GM23338 (cell line): ENCODE measurements at regions not wholly inside any gene's neighbourhood (a gene's known extent, or its start where the extent isn't known, plus 50 kb on each side); places are given as distances from the start of the nearest gene placed in this dataset.

Experiments used
- ATAC-seq: fragments of 200-7000 bp; cut with Tn5 transposase; 3 replicates; pipeline ENCODE4 v1.9.1; 2020
- DNase-seq: peaks from one replicate; pipeline ENCODE4 v3.0.0-alpha.2; 2015; ENCODE audit warnings: low spot score
- H2AFZ ChIP-seq: fragments of 200-600 bp; sonication (generic); 2 replicates; pipeline ENCODE4 v1.8.0; 2016; ENCODE audit warnings: antibody characterized with exemption, mild to moderate bottlenecking, moderate library complexity
- H3F3A ChIP-seq: fragments of 200-600 bp; sonication (generic); replicated peaks from 2 replicates; pipeline ENCODE4 v1.8.0; 2017; ENCODE audit warnings: antibody characterized with exemption, mixed run types, low read depth
- H3K27ac ChIP-seq: fragments of 200-600 bp; sonication (generic); 2 replicates; pipeline ENCODE4 v1.6.1; 2016; ENCODE audit warnings: low read depth
- H3K27me3 ChIP-seq: fragments of 200-600 bp; sonication (generic); 2 replicates; pipeline ENCODE4 v1.8.0; 2016; ENCODE audit warnings: mild to moderate bottlenecking, mixed run types, moderate library complexity; ENCODE audit not compliant: insufficient read depth
- H3K36me3 ChIP-seq: fragments of 200-600 bp; sonication (generic); 2 replicates; pipeline ENCODE4 v1.8.0; 2016; ENCODE audit warnings: mild to moderate bottlenecking; ENCODE audit not compliant: insufficient read depth
- H3K4me1 ChIP-seq: fragments of 200-600 bp; sonication (generic); 2 replicates; pipeline ENCODE4 v1.8.0; 2016; ENCODE audit warnings: mild to moderate bottlenecking, moderate library complexity; ENCODE audit not compliant: insufficient read depth
- H3K4me2 ChIP-seq: fragments of 200-600 bp; sonication (generic); 2 replicates; pipeline ENCODE4 v1.7.1; 2017; ENCODE audit warnings: mixed run types
- H3K4me3 ChIP-seq: fragments of 200-600 bp; sonication (generic); 2 replicates; pipeline ENCODE4 v1.6.1; 2016; ENCODE audit warnings: mixed run types
- H3K79me2 ChIP-seq: fragments of 200-600 bp; sonication (generic); replicated peaks from 2 replicates; pipeline ENCODE4 v1.8.0; 2017; ENCODE audit warnings: mild to moderate bottlenecking; ENCODE audit not compliant: insufficient read depth
- H3K9me2 ChIP-seq: fragments of 200-600 bp; sonication (generic); 2 replicates; pipeline ENCODE4 v1.8.0; 2017; ENCODE audit not compliant: insufficient read depth
- H4K20me1 ChIP-seq: fragments of 200-600 bp; sonication (generic); replicated peaks from 2 replicates; pipeline ENCODE4 v1.8.0; 2017; ENCODE audit warnings: mild to moderate bottlenecking; ENCODE audit not compliant: insufficient read depth
- H3K27ac Mint-ChIP-seq: 2 replicates; pipeline ENCODE4 v1.8.0; 2020; ENCODE audit warnings: inconsistent platforms, mild to moderate bottlenecking, moderate library complexity, mixed read lengths
- H3K27me3 Mint-ChIP-seq: 3 replicates; pipeline ENCODE4 v1.8.0; 2022; ENCODE audit warnings: low read depth, mild to moderate bottlenecking, moderate library complexity, mixed read lengths, inconsistent platforms; ENCODE audit not compliant: insufficient read depth, poor library complexity
- H3K36me3 Mint-ChIP-seq: 3 replicates; pipeline ENCODE4 v1.8.0; 2021; ENCODE audit warnings: low read depth, mild to moderate bottlenecking, inconsistent platforms, moderate library complexity, mixed read lengths
- H3K4me1 Mint-ChIP-seq: 3 replicates; pipeline ENCODE4 v1.8.0; 2020; ENCODE audit warnings: mild to moderate bottlenecking, inconsistent platforms, mixed read lengths
- H3K4me3 Mint-ChIP-seq: 3 replicates; pipeline ENCODE4 v1.8.0; 2021; ENCODE audit warnings: moderate library complexity, mild to moderate bottlenecking, inconsistent platforms, mixed read lengths
- H3K9me3 Mint-ChIP-seq: 3 replicates; pipeline ENCODE4 v1.8.0; 2020; ENCODE audit warnings: moderate library complexity, mild to moderate bottlenecking, inconsistent platforms, mixed read lengths
- CREB1 ChIP-seq: fragments of 250-450 bp; sonication (Bioruptor Pico); IDR thresholded peaks from 2 replicates; pipeline ENCODE4 v1.5.0; 2020; ENCODE audit warnings: low read depth, mild to moderate bottlenecking, moderate library complexity
- ZNF114 ChIP-seq: fragments of 250-450 bp; sonication (Bioruptor Pico); IDR thresholded peaks from 2 replicates; pipeline ENCODE4 v1.5.0; 2020; ENCODE audit warnings: mild to moderate bottlenecking, moderate library complexity
- TF ChIP-seq, protein P1 (sequence below): fragments of 250-450 bp; sonication (Bioruptor Pico); IDR thresholded peaks from 2 replicates; pipeline ENCODE4 v1.5.0; 2020; ENCODE audit warnings: mild to moderate bottlenecking, moderate library complexity

DNA sequence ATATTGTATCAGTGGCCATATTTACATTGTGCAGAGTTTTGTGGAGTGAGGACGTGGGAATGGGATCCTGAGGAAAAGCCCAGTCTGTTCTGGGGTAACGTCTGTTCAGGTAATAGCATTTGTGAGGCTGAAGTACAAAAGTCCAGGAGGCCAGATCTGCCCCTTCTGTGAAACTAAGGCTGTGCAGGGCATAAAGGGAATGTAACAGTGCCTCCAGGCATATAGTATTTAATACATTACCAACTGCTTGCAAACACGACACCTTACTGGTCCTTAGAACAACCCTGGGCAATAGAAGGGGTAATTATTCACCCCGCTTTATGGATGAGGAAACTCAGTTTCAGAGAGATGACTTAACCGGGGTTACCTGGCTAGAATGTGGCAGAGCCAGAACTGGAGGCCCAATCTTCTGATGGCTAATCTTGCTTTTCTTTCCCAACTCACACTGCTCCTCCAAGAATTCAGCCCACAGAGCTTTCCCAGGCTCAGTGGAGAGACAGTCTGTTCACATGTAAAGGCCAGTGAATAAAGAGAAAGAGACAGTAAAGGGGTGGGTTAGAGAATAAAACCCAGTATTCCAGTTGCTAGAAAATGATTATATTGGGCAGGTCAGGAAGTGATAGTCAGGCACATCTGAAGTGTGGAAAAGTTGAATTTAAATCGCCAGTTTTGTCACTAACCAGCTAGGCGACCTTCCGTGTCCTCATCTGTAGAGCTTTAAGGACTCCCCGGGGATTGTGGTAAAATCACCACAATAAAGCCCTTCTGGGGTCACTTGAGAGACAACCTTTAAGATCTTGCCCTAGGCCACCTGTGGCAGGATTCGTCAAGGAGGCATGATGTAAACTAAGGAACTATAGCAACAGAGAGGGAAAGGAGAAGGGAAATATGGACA lies 280.7 kb upstream of the CITED2 start:
- Mint-ChIP-seq H3K27me3 (no peaks in the 10 kb centered on the region), H3K27ac (no peak overlapping the region), H3K4me1 (peaks cover 17% of the 10 kb centered on the region), H3K4me3 (no peak overlapping the region), H3K9me3 (no peaks in the 10 kb centered on the region), H3K36me3 (no peaks in the 10 kb centered on the region)
- H4K20me1 ChIP-seq = no peaks in the 10 kb centered on the region
- no peak overlapping the region for H3K4me2 ChIP-seq
- H3K4me3 ChIP-seq = no peak overlapping the region
- no peak overlapping the region for H3K27ac ChIP-seq
- ATAC-seq (peak; percentile 86), DNase-seq (peak; percentile 39)
- no peaks in the 10 kb centered on the region for H3K27me3 ChIP-seq
- no peaks in the 10 kb centered on the region for H3K36me3 ChIP-seq
- H3K4me1 ChIP-seq = peaks cover 4% of the 10 kb centered on the region
- TF ChIP-seq ZNF114 (CRISPR knock-in tag) = no peak
- TF ChIP-seq, protein P1, sequence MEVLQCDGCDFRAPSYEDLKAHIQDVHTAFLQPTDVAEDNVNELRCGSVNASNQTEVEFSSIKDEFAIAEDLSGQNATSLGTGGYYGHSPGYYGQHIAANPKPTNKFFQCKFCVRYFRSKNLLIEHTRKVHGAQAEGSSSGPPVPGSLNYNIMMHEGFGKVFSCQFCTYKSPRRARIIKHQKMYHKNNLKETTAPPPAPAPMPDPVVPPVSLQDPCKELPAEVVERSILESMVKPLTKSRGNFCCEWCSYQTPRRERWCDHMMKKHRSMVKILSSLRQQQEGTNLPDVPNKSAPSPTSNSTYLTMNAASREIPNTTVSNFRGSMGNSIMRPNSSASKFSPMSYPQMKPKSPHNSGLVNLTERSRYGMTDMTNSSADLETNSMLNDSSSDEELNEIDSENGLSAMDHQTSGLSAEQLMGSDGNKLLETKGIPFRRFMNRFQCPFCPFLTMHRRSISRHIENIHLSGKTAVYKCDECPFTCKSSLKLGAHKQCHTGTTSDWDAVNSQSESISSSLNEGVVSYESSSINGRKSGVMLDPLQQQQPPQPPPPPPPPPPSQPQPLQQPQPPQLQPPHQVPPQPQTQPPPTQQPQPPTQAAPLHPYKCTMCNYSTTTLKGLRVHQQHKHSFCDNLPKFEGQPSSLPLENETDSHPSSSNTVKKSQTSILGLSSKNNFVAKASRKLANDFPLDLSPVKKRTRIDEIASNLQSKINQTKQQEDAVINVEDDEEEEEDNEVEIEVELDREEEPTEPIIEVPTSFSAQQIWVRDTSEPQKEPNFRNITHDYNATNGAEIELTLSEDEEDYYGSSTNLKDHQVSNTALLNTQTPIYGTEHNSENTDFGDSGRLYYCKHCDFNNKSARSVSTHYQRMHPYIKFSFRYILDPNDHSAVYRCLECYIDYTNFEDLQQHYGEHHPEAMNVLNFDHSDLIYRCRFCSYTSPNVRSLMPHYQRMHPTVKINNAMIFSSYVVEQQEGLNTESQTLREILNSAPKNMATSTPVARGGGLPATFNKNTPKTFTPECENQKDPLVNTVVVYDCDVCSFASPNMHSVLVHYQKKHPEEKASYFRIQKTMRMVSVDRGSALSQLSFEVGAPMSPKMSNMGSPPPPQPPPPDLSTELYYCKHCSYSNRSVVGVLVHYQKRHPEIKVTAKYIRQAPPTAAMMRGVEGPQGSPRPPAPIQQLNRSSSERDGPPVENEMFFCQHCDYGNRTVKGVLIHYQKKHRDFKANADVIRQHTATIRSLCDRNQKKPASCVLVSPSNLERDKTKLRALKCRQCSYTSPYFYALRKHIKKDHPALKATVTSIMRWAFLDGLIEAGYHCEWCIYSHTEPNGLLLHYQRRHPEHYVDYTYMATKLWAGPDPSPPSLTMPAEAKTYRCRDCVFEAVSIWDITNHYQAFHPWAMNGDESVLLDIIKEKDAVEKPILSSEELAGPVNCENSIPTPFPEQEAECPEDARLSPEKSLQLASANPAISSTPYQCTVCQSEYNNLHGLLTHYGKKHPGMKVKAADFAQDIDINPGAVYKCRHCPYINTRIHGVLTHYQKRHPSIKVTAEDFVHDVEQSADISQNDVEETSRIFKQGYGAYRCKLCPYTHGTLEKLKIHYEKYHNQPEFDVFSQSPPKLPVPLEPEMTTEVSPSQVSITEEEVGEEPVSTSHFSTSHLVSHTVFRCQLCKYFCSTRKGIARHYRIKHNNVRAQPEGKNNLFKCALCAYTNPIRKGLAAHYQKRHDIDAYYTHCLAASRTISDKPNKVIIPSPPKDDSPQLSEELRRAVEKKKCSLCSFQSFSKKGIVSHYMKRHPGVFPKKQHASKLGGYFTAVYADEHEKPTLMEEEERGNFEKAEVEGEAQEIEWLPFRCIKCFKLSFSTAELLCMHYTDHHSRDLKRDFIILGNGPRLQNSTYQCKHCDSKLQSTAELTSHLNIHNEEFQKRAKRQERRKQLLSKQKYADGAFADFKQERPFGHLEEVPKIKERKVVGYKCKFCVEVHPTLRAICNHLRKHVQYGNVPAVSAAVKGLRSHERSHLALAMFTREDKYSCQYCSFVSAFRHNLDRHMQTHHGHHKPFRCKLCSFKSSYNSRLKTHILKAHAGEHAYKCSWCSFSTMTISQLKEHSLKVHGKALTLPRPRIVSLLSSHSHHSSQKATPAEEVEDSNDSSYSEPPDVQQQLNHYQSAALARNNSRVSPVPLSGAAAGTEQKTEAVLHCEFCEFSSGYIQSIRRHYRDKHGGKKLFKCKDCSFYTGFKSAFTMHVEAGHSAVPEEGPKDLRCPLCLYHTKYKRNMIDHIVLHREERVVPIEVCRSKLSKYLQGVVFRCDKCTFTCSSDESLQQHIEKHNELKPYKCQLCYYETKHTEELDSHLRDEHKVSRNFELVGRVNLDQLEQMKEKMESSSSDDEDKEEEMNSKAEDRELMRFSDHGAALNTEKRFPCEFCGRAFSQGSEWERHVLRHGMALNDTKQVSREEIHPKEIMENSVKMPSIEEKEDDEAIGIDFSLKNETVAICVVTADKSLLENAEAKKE = peak; percentile 64
- peaks cover 4% of the 10 kb centered on the region for H3K9me2 ChIP-seq
- H3K79me2 ChIP-seq = no peaks in the 10 kb centered on the region
- H3F3A ChIP-seq = no peaks in the 10 kb centered on the region
- H2AFZ ChIP-seq = no peak overlapping the region

DNA sequence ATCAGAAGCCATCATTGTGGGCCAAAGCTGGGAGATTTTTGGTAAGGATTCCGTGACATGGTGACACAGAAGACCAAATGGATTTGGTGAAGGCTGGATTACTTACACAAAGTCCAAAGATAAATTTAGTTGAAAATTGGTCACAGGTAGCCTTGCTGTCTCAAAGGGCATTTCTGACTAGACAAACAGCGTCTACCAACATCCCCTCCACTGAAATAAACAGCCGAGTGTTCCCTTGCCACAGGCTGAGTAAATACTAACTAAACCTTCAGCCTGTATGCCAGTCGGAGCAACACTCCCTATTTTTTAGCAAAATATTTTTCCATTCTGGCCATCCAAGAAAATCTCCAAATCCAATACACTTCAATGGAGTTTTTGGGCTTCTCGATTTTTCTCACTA lies 279.9 kb upstream of the CITED2 start:
- H2AFZ ChIP-seq = no peak overlapping the region
- H3K79me2 ChIP-seq = no peaks in the 10 kb centered on the region
- Mint-ChIP-seq H3K4me1 (peaks cover 17% of the 10 kb centered on the region), H3K27ac (no peak overlapping the region), H3K27me3 (no peaks in the 10 kb centered on the region), H3K36me3 (no peaks in the 10 kb centered on the region), H3K4me3 (no peak overlapping the region), H3K9me3 (no peaks in the 10 kb centered on the region)
- peaks cover 4% of the 10 kb centered on the region for H3K4me1 ChIP-seq
- ATAC-seq (no peak), DNase-seq (no peak)
- H3K4me3 ChIP-seq = no peak overlapping the region
- H3K36me3 ChIP-seq = no peaks in the 10 kb centered on the region
- H4K20me1 ChIP-seq = no peaks in the 10 kb centered on the region
- H3F3A ChIP-seq = no peaks in the 10 kb centered on the region
- peaks cover 4% of the 10 kb centered on the region; the same call in 1 of the 2 replicates for H3K9me2 ChIP-seq
- no peak overlapping the region for H3K27ac ChIP-seq
- no peaks in the 10 kb centered on the region for H3K27me3 ChIP-seq
- no peak overlapping the region for H3K4me2 ChIP-seq
- TF ChIP-seq CREB1 = no peak
- TF ChIP-seq, protein P1 = no peak
